Epidermal melanocyte (primary cell): ENCODE measurements at regions not wholly inside any gene's neighbourhood (a gene's known extent, or its start where the extent isn't known, plus 50 kb on each side); places are given as distances from the start of the nearest gene placed in this dataset.

Experiments used
- DNase-seq: peaks from one replicate; pipeline ENCODE4 v3.0.0; 2011; ENCODE audit warnings: low spot score; ENCODE audit not compliant: insufficient read length

DNA sequence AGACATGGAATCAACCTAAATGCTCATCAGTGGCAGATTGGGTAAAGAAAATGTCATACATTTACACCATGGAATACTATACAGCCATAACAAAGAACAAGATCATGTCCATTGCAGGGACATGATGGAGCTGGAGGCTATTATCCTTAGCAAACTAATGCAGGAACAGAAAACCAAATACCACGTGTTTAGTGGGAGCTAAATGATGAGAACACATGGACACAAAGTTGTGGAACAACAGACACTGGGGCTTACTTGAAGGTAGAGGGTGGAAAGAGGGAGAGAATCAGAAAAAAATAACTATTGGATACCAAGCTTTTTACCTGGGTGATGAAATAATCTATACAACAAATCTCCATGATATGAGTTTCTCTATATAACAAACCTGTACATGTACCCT, 701.3 kb downstream of the TBC1D32 start:
- no peak for DNase-seq

DNA sequence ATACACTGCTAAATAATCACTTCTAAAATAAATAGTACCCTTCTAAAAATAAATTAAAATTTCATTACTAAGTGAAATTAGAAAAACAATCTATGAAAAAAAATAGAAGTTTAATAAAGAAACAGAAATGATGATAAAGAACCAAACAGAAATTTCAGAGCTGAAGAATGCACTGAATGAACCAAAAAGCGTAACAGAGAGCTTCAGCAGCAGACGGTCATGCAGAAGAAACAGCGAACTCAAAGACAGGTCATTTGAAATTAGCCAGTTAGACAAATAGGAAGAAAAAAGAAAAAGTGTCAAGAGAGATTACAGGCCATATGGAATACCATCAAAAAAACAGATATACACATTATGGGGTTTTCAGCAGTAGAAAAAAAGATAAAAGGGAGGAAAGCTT, 706.7 kb downstream of the TBC1D32 start:
- no peak for DNase-seq

GRCh38 chr6:120622127-120622631, 712.1 kb downstream of the TBC1D32 start:
- DNase-seq, result no peak

DNA sequence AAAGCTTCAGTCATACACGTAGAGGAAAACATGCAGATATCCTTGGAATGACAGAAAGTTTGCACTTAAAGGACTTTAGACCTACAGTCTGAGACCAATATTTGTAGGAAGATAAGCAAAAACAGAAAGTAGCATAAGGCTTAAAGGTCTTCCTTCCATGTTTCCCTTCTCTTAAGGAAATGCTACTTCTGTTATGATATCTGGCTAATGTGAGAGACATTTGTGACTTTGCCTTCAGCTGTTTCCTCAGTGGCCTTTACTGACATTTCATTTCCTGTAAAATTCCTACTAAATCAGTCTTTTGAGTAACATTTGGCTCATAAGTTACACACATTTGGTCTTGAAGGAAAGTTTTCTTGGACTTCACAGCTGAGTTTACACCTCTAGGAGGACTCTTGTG, 713.4 kb downstream of the TBC1D32 start:
- DNase-seq, result no peak

DNA sequence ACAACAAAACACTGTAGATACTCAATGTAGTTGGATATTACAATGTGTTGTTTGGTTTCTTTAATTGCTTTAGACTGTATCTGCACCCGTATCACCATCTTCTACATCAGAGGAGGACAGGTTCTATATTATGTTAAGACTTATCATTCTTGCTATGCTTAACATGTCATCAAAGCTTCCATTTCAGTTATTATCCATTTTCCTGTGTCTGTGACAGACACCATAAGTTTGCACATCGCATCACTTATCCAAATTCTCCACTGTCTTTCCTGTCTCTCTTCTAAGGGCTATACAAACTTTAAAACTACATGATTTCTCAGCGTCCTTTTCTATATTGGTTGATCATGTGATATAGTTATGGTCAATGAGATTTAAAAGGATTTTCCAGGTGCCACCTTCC, 719.0 kb downstream of the TBC1D32 start:
- no peak for DNase-seq

DNA sequence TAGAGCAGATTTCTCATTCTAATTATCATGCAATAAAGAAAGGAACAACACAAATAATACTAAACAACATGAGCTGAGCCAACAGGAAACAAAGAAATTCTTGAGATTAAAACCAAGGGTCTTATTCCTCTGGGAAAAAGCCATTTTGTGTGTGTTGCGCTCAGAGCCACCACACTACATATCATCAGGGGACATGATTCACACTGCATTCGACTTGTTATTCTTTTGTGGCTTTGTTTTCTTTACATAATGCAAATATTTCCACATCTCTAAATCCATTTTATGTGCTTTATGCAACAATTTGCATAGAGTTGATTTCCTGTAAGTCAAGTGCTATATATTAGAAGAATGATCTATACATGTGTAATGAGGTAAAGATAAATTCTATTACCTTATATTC, 719.6 kb downstream of the TBC1D32 start:
- no peak for DNase-seq

- no peak for DNase-seq
Measured at GRCh38 chr6:120608826-120609225, 725.5 kb downstream of the TBC1D32 start.

DNA sequence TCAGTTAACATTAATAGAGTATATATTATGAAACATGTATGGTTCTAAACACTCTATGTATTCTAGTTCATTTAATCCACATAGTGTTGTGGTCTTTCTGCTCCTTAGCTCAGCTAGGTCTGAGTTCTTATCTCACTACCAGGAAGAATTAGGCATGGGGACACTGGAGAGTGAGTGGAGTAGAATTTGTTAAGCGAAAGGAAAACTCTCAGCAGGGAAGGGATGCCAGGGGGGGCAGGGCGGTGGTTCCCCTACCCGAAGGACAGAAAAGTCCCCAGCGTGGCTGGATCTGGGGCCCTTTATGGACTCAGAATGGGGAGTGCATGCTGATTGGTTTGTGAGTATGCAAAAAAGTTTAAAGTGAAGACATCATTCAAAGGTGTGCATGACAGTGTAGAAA, 727.5 kb downstream of the TBC1D32 start:
- no peak for DNase-seq

DNA sequence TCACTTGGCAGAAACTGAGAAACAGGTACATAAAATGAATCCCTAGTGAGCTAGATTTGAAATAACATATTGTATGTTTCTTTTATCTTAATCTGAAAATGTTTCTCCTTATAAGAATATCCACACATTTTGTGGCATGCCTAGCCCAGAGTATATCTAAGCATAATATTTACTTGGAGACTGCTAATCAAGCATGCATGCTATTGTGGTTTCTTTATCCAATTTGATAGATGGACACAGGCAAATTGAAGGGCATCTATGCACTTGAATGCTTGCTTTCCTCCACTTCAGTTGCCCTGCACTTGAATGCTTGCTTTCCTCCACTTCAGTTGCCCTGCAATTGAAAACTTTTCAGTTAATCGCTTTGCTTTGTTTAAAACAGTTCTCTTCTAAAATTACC, 729.8 kb downstream of the TBC1D32 start:
- no peak for DNase-seq

DNA sequence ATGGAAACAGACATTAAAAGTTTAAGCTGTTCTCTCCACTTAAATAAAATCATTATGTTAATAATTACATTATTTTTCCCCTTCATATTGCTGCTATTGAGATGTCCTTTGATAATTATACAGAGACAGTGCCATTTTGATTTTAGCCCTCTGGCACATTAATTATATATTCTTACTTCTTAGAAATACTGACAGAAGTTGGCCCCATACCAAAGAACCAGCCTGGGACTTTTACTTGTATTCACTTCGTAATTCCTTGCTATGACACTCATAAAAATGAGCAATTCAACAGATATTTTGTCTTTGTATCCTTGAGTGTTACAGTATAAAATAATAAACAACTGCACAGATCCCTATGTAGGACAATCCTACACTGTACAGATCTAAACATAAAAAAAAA, 743.7 kb downstream of the TBC1D32 start:
- no peak for DNase-seq

- DNase-seq, result no peak
Measured at GRCh38 chr6:120588424-120588823, 745.9 kb downstream of the TBC1D32 start.

DNA sequence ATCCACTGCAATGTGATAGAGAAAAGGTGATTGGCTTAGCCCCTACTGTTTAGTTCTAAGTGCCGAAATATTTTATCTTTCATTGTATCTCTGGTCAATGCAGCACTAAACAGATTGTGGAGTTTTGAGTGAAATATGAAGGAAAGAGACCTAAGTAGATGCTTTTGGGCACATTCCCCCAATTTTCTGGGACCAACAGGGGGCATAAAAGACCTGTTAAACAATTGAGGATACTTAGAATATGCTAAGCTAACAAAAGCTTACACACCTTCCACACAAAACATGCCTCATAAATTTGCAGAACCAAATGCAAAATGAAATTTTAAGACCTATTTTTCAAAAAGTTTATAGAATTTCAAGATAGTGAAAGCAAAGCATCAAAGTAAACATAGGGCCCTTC, 746.9 kb downstream of the TBC1D32 start:
- DNase-seq, result no peak

DNA sequence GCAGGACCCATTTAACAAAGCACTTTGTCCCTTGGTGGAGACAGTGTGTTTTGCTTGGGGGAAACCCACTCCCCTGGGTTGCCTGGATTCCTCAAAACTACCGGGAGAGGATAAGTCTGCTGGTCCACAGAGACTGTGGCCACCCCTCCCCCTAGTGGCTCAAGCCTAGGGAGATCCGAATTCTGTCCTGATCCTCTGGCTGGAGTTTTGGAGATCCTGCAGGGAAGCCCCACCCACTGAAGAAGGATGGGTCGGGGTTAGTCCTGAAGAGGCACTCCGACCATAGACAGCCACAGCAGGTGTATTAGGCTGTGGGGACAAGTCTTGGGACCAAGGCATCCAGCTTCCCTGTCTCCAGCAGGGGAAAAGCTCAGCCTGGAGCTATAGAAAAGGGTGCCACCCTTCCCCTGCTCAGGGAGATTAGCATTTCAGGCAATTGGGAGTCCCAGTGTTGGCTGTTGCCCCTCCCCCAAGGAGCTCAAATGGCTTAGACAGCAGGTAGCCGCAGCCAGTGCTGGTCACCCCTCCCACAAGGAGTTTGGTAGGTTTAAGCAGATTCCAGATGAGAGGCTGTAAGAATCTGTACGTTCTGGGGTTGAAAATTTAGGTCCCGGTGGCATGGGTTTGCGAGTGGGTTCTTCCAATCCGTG, 750.0 kb downstream of the TBC1D32 start:
- no peak for DNase-seq

DNA sequence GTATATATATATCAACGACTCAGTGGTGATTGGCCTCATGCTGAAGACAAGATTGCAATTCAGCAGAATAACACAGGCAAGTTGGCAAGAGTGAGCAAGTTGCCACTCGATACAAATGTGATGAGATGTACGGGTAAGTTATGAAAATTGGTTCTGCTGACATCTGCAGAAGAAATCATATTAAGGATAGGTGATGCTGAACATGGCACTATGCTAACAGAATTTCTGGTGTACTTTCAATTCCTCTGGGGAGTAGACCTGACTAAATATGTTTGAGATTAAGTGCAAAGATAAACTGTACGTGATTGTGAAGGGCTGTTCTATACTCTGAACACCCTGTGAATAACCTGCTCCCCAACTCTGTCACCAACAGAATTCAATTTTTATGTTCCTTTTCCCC, 758.2 kb downstream of the TBC1D32 start:
- no peak for DNase-seq

DNA sequence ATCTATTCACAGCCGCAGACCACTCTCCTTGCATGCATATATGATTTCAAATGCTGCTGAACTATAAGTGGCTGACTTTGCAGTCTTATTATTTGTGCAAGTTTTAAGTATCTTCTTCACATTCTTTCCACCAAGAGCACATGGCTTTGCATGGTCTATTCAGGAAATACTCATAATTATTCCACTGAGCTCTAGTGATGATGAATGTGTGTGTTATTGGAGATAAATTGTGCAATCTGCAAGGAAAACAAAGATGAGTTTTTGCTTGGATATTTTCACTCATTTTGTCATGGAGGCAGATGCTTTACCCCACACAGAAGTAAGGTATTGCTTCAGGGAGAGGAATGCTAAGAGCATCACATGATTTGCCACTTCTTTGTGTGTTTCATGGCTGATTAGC, 764.6 kb downstream of the TBC1D32 start:
- no peak for DNase-seq

GRCh38 chr6:120564779-120565178, 769.5 kb downstream of the TBC1D32 start:
- no peak for DNase-seq

- DNase-seq, result no peak
Measured at GRCh38 chr6:120558294-120558693, 776.0 kb downstream of the TBC1D32 start.

GRCh38 chr6:120557554-120557953, 776.7 kb downstream of the TBC1D32 start:
- no peak for DNase-seq

- no peak for DNase-seq
Measured at GRCh38 chr6:120556491-120556890, 777.8 kb downstream of the TBC1D32 start.

GRCh38 chr6:120553353-120553752, 780.9 kb downstream of the TBC1D32 start:
- DNase-seq, result no peak

GRCh38 chr6:120545353-120545752, 788.9 kb downstream of the TBC1D32 start:
- DNase-seq, result no peak

DNA sequence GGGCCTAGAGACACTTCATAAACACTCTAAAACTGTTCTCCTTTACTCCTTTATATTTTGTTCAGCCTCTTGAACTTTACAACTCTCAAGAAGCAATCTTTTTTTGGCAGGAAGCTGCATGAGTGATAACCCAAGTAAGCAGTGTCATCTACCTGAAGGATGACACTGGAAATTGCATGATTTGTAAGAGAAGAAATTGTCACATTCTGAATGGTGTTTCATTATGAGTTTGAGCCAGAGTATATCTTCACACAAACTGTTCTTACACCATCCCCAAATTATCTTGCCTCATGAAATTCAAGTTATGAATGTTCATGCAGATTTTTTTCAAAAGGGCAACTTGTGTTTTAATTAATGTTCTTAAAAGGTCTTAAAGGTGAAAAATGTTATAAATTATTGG, 799.3 kb downstream of the TBC1D32 start:
- no peak for DNase-seq

GRCh38 chr6:120526576-120526975, 807.7 kb downstream of the TBC1D32 start:
- DNase-seq, result no peak

DNA sequence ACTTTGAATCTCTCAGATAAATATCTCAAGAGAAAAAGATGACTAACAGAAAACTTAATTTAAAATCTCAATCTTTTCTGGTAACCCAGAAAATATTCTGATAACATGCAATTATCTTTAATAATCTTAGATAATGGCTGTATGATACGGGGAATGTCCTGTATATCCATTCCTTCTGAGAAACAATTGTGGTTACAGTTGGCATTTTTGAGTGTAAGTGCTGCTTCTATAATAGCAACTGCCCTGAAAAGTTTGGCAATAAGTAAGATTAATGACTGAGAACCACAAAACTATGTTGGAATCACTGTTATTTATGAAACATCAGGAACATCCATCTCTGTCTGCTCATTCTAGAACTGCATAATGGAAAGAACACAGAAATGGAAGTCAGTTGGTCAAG, 819.7 kb downstream of the TBC1D32 start:
- DNase-seq, result no peak
